Liver (tissue), 8 donors: ENCODE measurements at regions not wholly inside any gene's neighbourhood (a gene's known extent, or its start where the extent isn't known, plus 50 kb on each side); places are given as distances from the start of the nearest gene placed in this dataset.
A peak's percentile ranks its signal among the peaks of the same experiment; 100 is the strongest.

Source experiments
- DNase-seq: peaks from one replicate; pipeline ENCODE4 v3.0.0-alpha.2; 2017; ENCODE audit warnings: low spot score
- H3K27ac ChIP-seq, 2 donors: one replicate each; pipeline ENCODE4 v1.7.0; 2013; ENCODE audit warnings: inconsistent platforms in 2 of 2, low read length in 2 of 2, control low read depth in 1 of 2, low read depth in 1 of 2, mild to moderate bottlenecking in 1 of 2
- H3K27me3 ChIP-seq, 4 donors: one replicate each; pipeline versions ENCODE4 v1.6.1 to v1.7.0; 2013; ENCODE audit warnings: low read length in 3 of 4, inconsistent platforms in 1 of 4, mild to moderate bottlenecking in 1 of 4, moderate library complexity in 1 of 4; ENCODE audit not compliant: control insufficient read depth in 4 of 4, insufficient read depth in 4 of 4
- H3K36me3 ChIP-seq, 4 donors: one replicate each; pipeline versions ENCODE4 v1.6.1 to v1.7.0; 2013; ENCODE audit warnings: low read length in 3 of 4, mild to moderate bottlenecking in 3 of 4, low read depth in 1 of 4, moderate library complexity in 1 of 4; ENCODE audit not compliant: control insufficient read depth in 4 of 4, insufficient read depth in 3 of 4
- H3K4me1 ChIP-seq, 4 donors: one replicate each; pipeline versions ENCODE4 v1.6.1 to v1.7.0; 2013; ENCODE audit warnings: low read length in 3 of 4, mild to moderate bottlenecking in 3 of 4, moderate library complexity in 1 of 4; ENCODE audit not compliant: control insufficient read depth in 4 of 4, insufficient read depth in 4 of 4
- H3K4me3 ChIP-seq, 3 donors: one replicate each; pipeline versions ENCODE4 v1.6.1 to v1.7.0; 2013; ENCODE audit warnings: low read length in 3 of 3, control low read depth in 1 of 3, low read depth in 1 of 3, mild to moderate bottlenecking in 1 of 3
- H3K9ac ChIP-seq, 2 donors: one replicate each; pipeline ENCODE4 v1.7.0; 2013; ENCODE audit warnings: low read length in 2 of 2, mild to moderate bottlenecking in 2 of 2, moderate library complexity in 2 of 2, control low read depth in 1 of 2, low read depth in 1 of 2
- H3K9me3 ChIP-seq, 4 donors: one replicate each; pipeline versions ENCODE4 v1.6.1 to v1.7.0; 2013; ENCODE audit warnings: low read length in 3 of 4; ENCODE audit not compliant: control insufficient read depth in 4 of 4
- EGR1 ChIP-seq, 2 donors: IDR thresholded peaks; 2 replicates each; pipeline ENCODE4 v1.6.1; 2016 to 2018; ENCODE audit warnings: antibody characterized with exemption in 2 of 2, low read depth in 2 of 2
- GABPA ChIP-seq, 2 donors: IDR thresholded peaks in 1 of 2; conservative IDR thresholded peaks in 1 of 2; 2 replicates each; pipeline ENCODE4 v1.6.1; 2016; ENCODE audit warnings: antibody characterized with exemption in 2 of 2, mild to moderate bottlenecking in 1 of 2, moderate library complexity in 1 of 2
- HNF4G ChIP-seq: IDR thresholded peaks from 2 replicates; pipeline ENCODE4 v1.6.1; 2016; ENCODE audit warnings: antibody characterized with exemption
- NR2F2 ChIP-seq: IDR thresholded peaks from 2 replicates; pipeline ENCODE4 v1.6.1; 2016; ENCODE audit warnings: antibody characterized with exemption
- RAD21 ChIP-seq, 2 donors: IDR thresholded peaks; 2 replicates each; pipeline ENCODE4 v1.6.1; 2016; ENCODE audit warnings: antibody characterized with exemption in 2 of 2, mild to moderate bottlenecking in 2 of 2
- RXRA ChIP-seq, 2 donors: IDR thresholded peaks; 2 replicates each; pipeline ENCODE4 v1.6.1; 2017 to 2018; ENCODE audit warnings: antibody characterized with exemption in 2 of 2, mild to moderate bottlenecking in 1 of 2
- TAF1 ChIP-seq: conservative IDR thresholded peaks from 2 replicates; pipeline ENCODE4 v1.6.1; 2016; ENCODE audit warnings: antibody characterized with exemption, mild to moderate bottlenecking
- ZBTB33 ChIP-seq: IDR thresholded peaks from 2 replicates; pipeline ENCODE4 v1.6.1; 2016; ENCODE audit warnings: antibody characterized with exemption
- WGBS: extraction: QIAGEN DNeasy Blood & Tissue Kit; methylation state at CpG from one replicate; pipeline ENCODE4 v1.1.7; 2013; 5-methylcytosine and 5-hydroxymethylcytosine counted together
- TF ChIP-seq, protein P1 (sequence below): IDR thresholded peaks from 2 replicates; pipeline ENCODE4 v1.6.1; 2016; ENCODE audit warnings: antibody characterized with exemption
- TF ChIP-seq, protein P2 (sequence below): IDR thresholded peaks from 2 replicates; pipeline ENCODE4 v1.6.1; 2016; ENCODE audit warnings: antibody characterized with exemption
- TF ChIP-seq, protein P3 (sequence below): IDR thresholded peaks from 2 replicates; pipeline ENCODE4 v1.6.1; 2016; ENCODE audit warnings: antibody characterized with exemption, mild to moderate bottlenecking
- TF ChIP-seq, protein P4 (sequence below): fragments of 150-350 bp; IDR thresholded peaks from 2 replicates; pipeline ENCODE4 v1.5.1; 2017; ENCODE audit warnings: improper control_type of control experiment, low read depth, low read length; ENCODE audit not compliant: missing input control
- donor health status: healthy.
- donor health status: healthy.
- donor health status: healthy.
- donor health status: healthy.
- donor health status: healthy.

DNA sequence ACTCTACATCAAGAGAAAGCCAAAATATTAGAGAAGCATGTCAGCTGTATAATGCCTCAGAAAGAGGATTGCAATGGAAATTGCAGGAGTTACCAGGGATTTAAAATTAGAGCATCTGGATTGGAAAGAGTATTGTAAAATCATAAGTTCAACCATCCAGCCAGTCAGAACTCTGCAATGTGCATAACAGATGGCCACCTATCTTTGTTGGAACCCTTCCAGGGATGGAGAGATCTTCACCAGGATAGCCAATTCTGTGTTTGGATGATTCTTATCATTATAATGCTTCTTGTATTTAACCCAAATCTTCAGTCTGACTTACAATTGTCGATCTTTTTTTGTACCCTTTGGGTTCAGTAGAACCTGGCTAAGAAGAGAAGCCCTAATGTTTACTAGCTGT is 164.4 kb downstream of the TLR4 start:
- Histone ChIP-seq H3K4me1 (no peaks in the 10 kb centered on the region), H3K27ac (no peak overlapping the region), H3K9ac (no peak overlapping the region), H3K27me3 (no peaks in the 10 kb centered on the region), H3K4me3 (no peak overlapping the region), H3K9me3 (no peaks in the 10 kb centered on the region), H3K36me3 (no peaks in the 10 kb centered on the region)
- no peak for DNase-seq
- TF ChIP-seq, protein P1, sequence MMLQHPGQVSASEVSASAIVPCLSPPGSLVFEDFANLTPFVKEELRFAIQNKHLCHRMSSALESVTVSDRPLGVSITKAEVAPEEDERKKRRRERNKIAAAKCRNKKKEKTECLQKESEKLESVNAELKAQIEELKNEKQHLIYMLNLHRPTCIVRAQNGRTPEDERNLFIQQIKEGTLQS: no peak
- TF ChIP-seq, protein P2, sequence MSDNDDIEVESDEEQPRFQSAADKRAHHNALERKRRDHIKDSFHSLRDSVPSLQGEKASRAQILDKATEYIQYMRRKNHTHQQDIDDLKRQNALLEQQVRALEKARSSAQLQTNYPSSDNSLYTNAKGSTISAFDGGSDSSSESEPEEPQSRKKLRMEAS: no peak
- TF ChIP-seq, protein P3, sequence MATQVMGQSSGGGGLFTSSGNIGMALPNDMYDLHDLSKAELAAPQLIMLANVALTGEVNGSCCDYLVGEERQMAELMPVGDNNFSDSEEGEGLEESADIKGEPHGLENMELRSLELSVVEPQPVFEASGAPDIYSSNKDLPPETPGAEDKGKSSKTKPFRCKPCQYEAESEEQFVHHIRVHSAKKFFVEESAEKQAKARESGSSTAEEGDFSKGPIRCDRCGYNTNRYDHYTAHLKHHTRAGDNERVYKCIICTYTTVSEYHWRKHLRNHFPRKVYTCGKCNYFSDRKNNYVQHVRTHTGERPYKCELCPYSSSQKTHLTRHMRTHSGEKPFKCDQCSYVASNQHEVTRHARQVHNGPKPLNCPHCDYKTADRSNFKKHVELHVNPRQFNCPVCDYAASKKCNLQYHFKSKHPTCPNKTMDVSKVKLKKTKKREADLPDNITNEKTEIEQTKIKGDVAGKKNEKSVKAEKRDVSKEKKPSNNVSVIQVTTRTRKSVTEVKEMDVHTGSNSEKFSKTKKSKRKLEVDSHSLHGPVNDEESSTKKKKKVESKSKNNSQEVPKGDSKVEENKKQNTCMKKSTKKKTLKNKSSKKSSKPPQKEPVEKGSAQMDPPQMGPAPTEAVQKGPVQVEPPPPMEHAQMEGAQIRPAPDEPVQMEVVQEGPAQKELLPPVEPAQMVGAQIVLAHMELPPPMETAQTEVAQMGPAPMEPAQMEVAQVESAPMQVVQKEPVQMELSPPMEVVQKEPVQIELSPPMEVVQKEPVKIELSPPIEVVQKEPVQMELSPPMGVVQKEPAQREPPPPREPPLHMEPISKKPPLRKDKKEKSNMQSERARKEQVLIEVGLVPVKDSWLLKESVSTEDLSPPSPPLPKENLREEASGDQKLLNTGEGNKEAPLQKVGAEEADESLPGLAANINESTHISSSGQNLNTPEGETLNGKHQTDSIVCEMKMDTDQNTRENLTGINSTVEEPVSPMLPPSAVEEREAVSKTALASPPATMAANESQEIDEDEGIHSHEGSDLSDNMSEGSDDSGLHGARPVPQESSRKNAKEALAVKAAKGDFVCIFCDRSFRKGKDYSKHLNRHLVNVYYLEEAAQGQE: no peak
- TF ChIP-seq HNF4G: no peak
- no peak for TF ChIP-seq EGR1 (IDR thresholded peaks at IDR 0.05; ENCODE audit: low read depth in 2 of 2)
- no peak for TF ChIP-seq RAD21 (IDR thresholded peaks at IDR 0.05)
- TF ChIP-seq RXRA (IDR thresholded peaks at IDR 0.05): no peak
- TF ChIP-seq TAF1: no peak
- TF ChIP-seq NR2F2: no peak
- 83% methylated on average over 1 of the region's 1 CpG for WGBS

- H3K4me3 ChIP-seq: no peak overlapping the region
- no peaks in the 10 kb centered on the region for H3K4me1 ChIP-seq
- no peaks in the 10 kb centered on the region for H3K36me3 ChIP-seq
- H3K9ac ChIP-seq: no peak overlapping the region
- TF ChIP-seq TAF1 (no peak), ZBTB33 (no peak), RAD21 (IDR thresholded peaks at IDR 0.05) (peak; percentile 15 to 42), GABPA (IDR thresholded peaks at IDR 0.05 in 1 of 2, conservative IDR thresholded peaks at IDR 0.05 in 1 of 2) (no peak)
- TF ChIP-seq, protein P4, sequence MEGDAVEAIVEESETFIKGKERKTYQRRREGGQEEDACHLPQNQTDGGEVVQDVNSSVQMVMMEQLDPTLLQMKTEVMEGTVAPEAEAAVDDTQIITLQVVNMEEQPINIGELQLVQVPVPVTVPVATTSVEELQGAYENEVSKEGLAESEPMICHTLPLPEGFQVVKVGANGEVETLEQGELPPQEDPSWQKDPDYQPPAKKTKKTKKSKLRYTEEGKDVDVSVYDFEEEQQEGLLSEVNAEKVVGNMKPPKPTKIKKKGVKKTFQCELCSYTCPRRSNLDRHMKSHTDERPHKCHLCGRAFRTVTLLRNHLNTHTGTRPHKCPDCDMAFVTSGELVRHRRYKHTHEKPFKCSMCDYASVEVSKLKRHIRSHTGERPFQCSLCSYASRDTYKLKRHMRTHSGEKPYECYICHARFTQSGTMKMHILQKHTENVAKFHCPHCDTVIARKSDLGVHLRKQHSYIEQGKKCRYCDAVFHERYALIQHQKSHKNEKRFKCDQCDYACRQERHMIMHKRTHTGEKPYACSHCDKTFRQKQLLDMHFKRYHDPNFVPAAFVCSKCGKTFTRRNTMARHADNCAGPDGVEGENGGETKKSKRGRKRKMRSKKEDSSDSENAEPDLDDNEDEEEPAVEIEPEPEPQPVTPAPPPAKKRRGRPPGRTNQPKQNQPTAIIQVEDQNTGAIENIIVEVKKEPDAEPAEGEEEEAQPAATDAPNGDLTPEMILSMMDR: peak; percentile 12
- DNase-seq: no peak
- no peaks in the 10 kb centered on the region for H3K9me3 ChIP-seq
- no peaks in the 10 kb centered on the region for H3K27me3 ChIP-seq
- WGBS: 85% methylated on average over 1 of the region's 1 CpG
- H3K27ac ChIP-seq: no peak overlapping the region
Observed at GRCh38 chr9:117869287-117869686, 165.1 kb downstream of the TLR4 start.
